ENCODE measurements at regions not wholly inside any gene's neighbourhood (a gene's known extent, or its start where the extent isn't known, plus 50 kb on each side); places are given as distances from the start of the nearest gene placed in this dataset.

- peak; percentile 17 for TF ChIP-seq CTCF (IDR thresholded peaks at IDR 0.05; ENCODE audit: insufficient read depth, low read depth, low read length, missing control alignments)
- peak; percentile 4 for DNase-seq (ENCODE audit: low read depth)
- H3K4me3 ChIP-seq (ENCODE audit: low read length), result no peak overlapping the region
Observed at GRCh38 chr13:71285700-71286099, 581.3 kb downstream of the DACH1 start.

- TF ChIP-seq CTCF (IDR thresholded peaks at IDR 0.05; ENCODE audit: insufficient read depth, low read depth, low read length, missing control alignments), result no peak
- DNase-seq (ENCODE audit: low read depth), result no peak
- H3K4me3 ChIP-seq (ENCODE audit: low read length), result no peak overlapping the region
Observed at GRCh38 chr13:71278512-71278911, 588.5 kb downstream of the DACH1 start.

- no peak for DNase-seq (ENCODE audit: low read depth)
- TF ChIP-seq CTCF (IDR thresholded peaks at IDR 0.05; ENCODE audit: insufficient read depth, low read depth, low read length, missing control alignments), result no peak
- H3K4me3 ChIP-seq (ENCODE audit: low read length), result no peak overlapping the region
Observed at GRCh38 chr13:71274923-71275608, 591.9 kb downstream of the DACH1 start.

- no peak for TF ChIP-seq CTCF (IDR thresholded peaks at IDR 0.05; ENCODE audit: insufficient read depth, low read depth, low read length, missing control alignments)
- no peak overlapping the region for H3K4me3 ChIP-seq (ENCODE audit: low read length)
- DNase-seq (ENCODE audit: low read depth), result no peak
Observed at GRCh38 chr13:71261256-71261655, 605.7 kb downstream of the DACH1 start.

GRCh38 chr13:71260246-71260645, 606.8 kb downstream of the DACH1 start:
- H3K4me3 ChIP-seq (ENCODE audit: low read length), result no peak overlapping the region
- no peak for TF ChIP-seq CTCF (IDR thresholded peaks at IDR 0.05; ENCODE audit: insufficient read depth, low read depth, low read length, missing control alignments)
- DNase-seq (ENCODE audit: low read depth), result no peak

- no peak overlapping the region for H3K4me3 ChIP-seq (ENCODE audit: low read length)
- no peak for TF ChIP-seq CTCF (IDR thresholded peaks at IDR 0.05; ENCODE audit: insufficient read depth, low read depth, low read length, missing control alignments)
- DNase-seq (ENCODE audit: low read depth), result peak; percentile 59
Observed at GRCh38 chr13:71255633-71256032, 611.4 kb downstream of the DACH1 start.

- peak; percentile 1 for DNase-seq (ENCODE audit: low read depth)
- H3K4me3 ChIP-seq (ENCODE audit: low read length), result no peak overlapping the region
- no peak for TF ChIP-seq CTCF (IDR thresholded peaks at IDR 0.05; ENCODE audit: insufficient read depth, low read depth, low read length, missing control alignments)
Observed at GRCh38 chr13:71254384-71254783, 612.6 kb downstream of the DACH1 start.
